ENCODE measurements at regions not wholly inside any gene's neighbourhood (a gene's known extent, or its start where the extent isn't known, plus 50 kb on each side); places are given as distances from the start of the nearest gene placed in this dataset.

DNA sequence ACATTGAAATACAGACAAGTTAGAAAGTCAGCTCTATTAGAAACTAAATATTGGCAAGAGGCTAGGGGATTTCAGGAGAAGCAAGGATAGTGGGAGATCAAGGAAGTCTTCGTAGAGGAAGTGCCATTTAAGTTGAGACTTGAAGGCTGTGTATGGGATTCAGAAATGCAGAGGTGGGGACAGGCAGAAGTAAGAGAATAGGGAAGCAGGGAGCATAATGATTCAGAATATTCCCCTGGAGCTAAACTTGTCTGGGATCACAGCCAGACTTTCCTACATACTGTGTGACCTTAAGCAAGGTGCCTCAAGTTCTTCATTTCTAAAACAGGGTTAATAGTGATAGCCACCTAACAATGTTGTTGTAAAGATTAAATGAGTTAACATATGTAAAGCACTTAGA, 108.8 kb downstream of the DDIT4L start:
- BruUV-seq (replicated peaks), result no TSS peak
- dilution Hi-C loops (cut with MboI; ENCODE audit: extremely low pct_ligation_motif_present, low sequenced_read_pairs) (no loop called here), intact Hi-C loops (cut with micrococcal nuclease) (no loop called here)
- Histone ChIP-seq H3K9me3 (replicated peaks; ENCODE audit: control insufficient read depth, insufficient read depth, low read length) (no peaks in the 10 kb centered on the region), H3K4me1 (ENCODE audit: control insufficient read depth, extremely low read depth, insufficient read depth, low read length) (no peaks in the 10 kb centered on the region), H3K79me2 (ENCODE audit: control insufficient read depth, insufficient read depth, low read length) (no peaks in the 10 kb centered on the region), H3K36me3 (ENCODE audit: control insufficient read depth in 2 of 2, extremely low read depth in 1 of 2, insufficient read depth in 2 of 2, low read length in 2 of 2) (no peaks in the 10 kb centered on the region), H3K27ac (ENCODE audit: insufficient read depth, low read depth, low read length) (no peak overlapping the region), H4K20me1 (replicated peaks; ENCODE audit: control insufficient read depth, extremely low read depth, insufficient read depth, low read length) (no peaks in the 10 kb centered on the region), H3K4me2 (ENCODE audit: insufficient read depth, low read length) (no peak overlapping the region), H3K27me3 (ENCODE audit: control insufficient read depth in 2 of 2, insufficient read depth in 2 of 2, low read length in 2 of 2) (peaks cover 0 to 2% of the 10 kb centered on the region in 2 experiments), H3K9me1 (replicated peaks; ENCODE audit: control insufficient read depth, extremely low read depth, insufficient read depth, low read length) (no peaks in the 10 kb centered on the region), H3K4me3 (replicated peaks in 1 of 3; ENCODE audit: insufficient read depth in 1 of 3, low read depth in 1 of 3, low read length in 3 of 3) (no peak overlapping the region), H2AFZ (ENCODE audit: low read depth, low read length) (no peak overlapping the region), H3K9ac (replicated peaks; ENCODE audit: extremely low read depth, insufficient read depth, low read length) (no peak overlapping the region)
- no peak for TF ChIP-seq POLR2A (IDR thresholded peaks at IDR 0.05; ENCODE audit: low read depth, low read length)
- TF ChIP-seq, protein P1, sequence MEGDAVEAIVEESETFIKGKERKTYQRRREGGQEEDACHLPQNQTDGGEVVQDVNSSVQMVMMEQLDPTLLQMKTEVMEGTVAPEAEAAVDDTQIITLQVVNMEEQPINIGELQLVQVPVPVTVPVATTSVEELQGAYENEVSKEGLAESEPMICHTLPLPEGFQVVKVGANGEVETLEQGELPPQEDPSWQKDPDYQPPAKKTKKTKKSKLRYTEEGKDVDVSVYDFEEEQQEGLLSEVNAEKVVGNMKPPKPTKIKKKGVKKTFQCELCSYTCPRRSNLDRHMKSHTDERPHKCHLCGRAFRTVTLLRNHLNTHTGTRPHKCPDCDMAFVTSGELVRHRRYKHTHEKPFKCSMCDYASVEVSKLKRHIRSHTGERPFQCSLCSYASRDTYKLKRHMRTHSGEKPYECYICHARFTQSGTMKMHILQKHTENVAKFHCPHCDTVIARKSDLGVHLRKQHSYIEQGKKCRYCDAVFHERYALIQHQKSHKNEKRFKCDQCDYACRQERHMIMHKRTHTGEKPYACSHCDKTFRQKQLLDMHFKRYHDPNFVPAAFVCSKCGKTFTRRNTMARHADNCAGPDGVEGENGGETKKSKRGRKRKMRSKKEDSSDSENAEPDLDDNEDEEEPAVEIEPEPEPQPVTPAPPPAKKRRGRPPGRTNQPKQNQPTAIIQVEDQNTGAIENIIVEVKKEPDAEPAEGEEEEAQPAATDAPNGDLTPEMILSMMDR (IDR thresholded peaks at IDR 0.05; ENCODE audit: extremely low read depth in 1 of 2, insufficient read depth in 1 of 2, low read depth in 1 of 2, low read length in 2 of 2), result no peak
- TF ChIP-seq MYC (IDR thresholded peaks at IDR 0.05; ENCODE audit: low read depth, low read length), result no peak
- no peak for TF ChIP-seq GATA2 (IDR thresholded peaks at IDR 0.05; ENCODE audit: insufficient read depth, insufficient read length, low read depth, low read length)
- no peak for TF ChIP-seq JUN (IDR thresholded peaks at IDR 0.05; ENCODE audit: borderline replicate concordance, insufficient read depth, insufficient read length, low read depth)
- DNase-seq (ENCODE audit: low read depth, low spot score) (no peak), FAIRE-seq (no peak)
- ChIA-PET CTCF (interaction anchor here (1.0 kb wide), 1 partner anchor 12 kb away, joined by 3 read pairs; no protein-coding TSS in a partner anchor), POLR2A (no interaction called here)

DNA sequence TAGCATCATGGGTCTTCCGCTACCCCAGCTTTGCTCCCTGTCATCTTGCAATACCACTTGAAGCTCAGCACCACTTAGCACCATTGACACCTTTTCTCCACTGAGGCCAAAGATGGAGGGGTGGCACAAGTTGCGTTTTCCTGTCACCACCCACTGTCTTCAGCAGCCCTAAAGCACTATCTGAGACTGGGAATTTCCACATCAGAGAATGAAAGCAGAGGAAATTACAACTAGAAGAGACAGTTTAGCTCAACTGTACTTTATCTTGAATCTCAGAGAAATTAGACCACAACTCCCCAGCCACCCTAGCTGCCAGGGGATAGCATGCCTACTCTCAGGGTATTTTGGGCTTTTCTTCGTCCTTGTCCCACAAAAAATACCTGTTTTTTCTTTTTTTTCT, 111.0 kb downstream of the DDIT4L start:
- no TSS peak for BruUV-seq (replicated peaks)
- dilution Hi-C loops (cut with MboI; ENCODE audit: extremely low pct_ligation_motif_present, low sequenced_read_pairs), result no loop called here

More for the DNA sequence above, 111.0 kb downstream of the DDIT4L start:
- Histone ChIP-seq H2AFZ (ENCODE audit: low read depth, low read length) (no peak overlapping the region), H3K27me3 (ENCODE audit: control insufficient read depth in 2 of 2, insufficient read depth in 2 of 2, low read length in 2 of 2) (peaks cover 0 to 2% of the 10 kb centered on the region in 2 experiments), H3K27ac (ENCODE audit: insufficient read depth, low read depth, low read length) (no peak overlapping the region), H4K20me1 (replicated peaks; ENCODE audit: control insufficient read depth, extremely low read depth, insufficient read depth, low read length) (no peaks in the 10 kb centered on the region), H3K4me2 (ENCODE audit: insufficient read depth, low read length) (no peak overlapping the region), H3K36me3 (ENCODE audit: control insufficient read depth in 2 of 2, extremely low read depth in 1 of 2, insufficient read depth in 2 of 2, low read length in 2 of 2) (no peaks in the 10 kb centered on the region), H3K9ac (replicated peaks; ENCODE audit: extremely low read depth, insufficient read depth, low read length) (no peak overlapping the region), H3K9me1 (replicated peaks; ENCODE audit: control insufficient read depth, extremely low read depth, insufficient read depth, low read length) (no peaks in the 10 kb centered on the region), H3K4me1 (ENCODE audit: control insufficient read depth, extremely low read depth, insufficient read depth, low read length) (no peaks in the 10 kb centered on the region), H3K79me2 (ENCODE audit: control insufficient read depth, insufficient read depth, low read length) (no peaks in the 10 kb centered on the region), H3K4me3 (replicated peaks in 1 of 3; ENCODE audit: insufficient read depth in 1 of 3, low read depth in 1 of 3, low read length in 3 of 3) (no peak overlapping the region), H3K9me3 (replicated peaks; ENCODE audit: control insufficient read depth, insufficient read depth, low read length) (no peaks in the 10 kb centered on the region)
- FAIRE-seq, result no peak
- CTCF ChIA-PET, result interaction anchor here (1.2 to 1.6 kb wide), 2 partner anchors 11 to 14 kb away, joined by 3 to 10 read pairs; no protein-coding TSS in a partner anchor
- no peak for DNase-seq (ENCODE audit: low read depth, low spot score)
- POLR2A ChIA-PET, result no interaction called here
- intact Hi-C loops (cut with micrococcal nuclease), result no loop called here
- TF ChIP-seq, protein P2, sequence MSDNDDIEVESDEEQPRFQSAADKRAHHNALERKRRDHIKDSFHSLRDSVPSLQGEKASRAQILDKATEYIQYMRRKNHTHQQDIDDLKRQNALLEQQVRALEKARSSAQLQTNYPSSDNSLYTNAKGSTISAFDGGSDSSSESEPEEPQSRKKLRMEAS (IDR thresholded peaks at IDR 0.05; ENCODE audit: insufficient read depth, insufficient read length), result no peak
- TF ChIP-seq POLR2A (IDR thresholded peaks at IDR 0.05; ENCODE audit: low read depth, low read length) (no peak), FOS (IDR thresholded peaks at IDR 0.05; ENCODE audit: borderline replicate concordance, insufficient read depth, low read length) (no peak), GATA2 (IDR thresholded peaks at IDR 0.05; ENCODE audit: insufficient read depth, insufficient read length, low read depth, low read length) (no peak), MYC (IDR thresholded peaks at IDR 0.05; ENCODE audit: low read depth, low read length) (no peak), POLR2AphosphoS5 (IDR thresholded peaks at IDR 0.05; ENCODE audit: insufficient read depth, low read depth, low read length) (no peak), JUN (IDR thresholded peaks at IDR 0.05; ENCODE audit: borderline replicate concordance, insufficient read depth, insufficient read length, low read depth) (no peak), EZH2 (IDR thresholded peaks at IDR 0.05; ENCODE audit: borderline replicate concordance, low read depth, low read length, severe bottlenecking) (no peak)
- TF ChIP-seq, protein P1 (IDR thresholded peaks at IDR 0.05; ENCODE audit: extremely low read depth in 1 of 2, insufficient read depth in 1 of 2, low read depth in 1 of 2, low read length in 2 of 2), result no peak
